SH-SY5Y (cell line): ENCODE measurements at regions not wholly inside any gene's neighbourhood (a gene's known extent, or its start where the extent isn't known, plus 50 kb on each side); places are given as distances from the start of the nearest gene placed in this dataset.

Source experiments
- GATA2 ChIP-seq: IDR thresholded peaks from 2 replicates; pipeline ENCODE4 v1.6.1; 2011; ENCODE audit warnings: mild to moderate bottlenecking, low read depth, low read length
- GATA3 ChIP-seq: IDR thresholded peaks from 2 replicates; pipeline ENCODE4 v1.6.1; 2011; ENCODE audit warnings: low read depth, mild to moderate bottlenecking, low read length, moderate library complexity

DNA sequence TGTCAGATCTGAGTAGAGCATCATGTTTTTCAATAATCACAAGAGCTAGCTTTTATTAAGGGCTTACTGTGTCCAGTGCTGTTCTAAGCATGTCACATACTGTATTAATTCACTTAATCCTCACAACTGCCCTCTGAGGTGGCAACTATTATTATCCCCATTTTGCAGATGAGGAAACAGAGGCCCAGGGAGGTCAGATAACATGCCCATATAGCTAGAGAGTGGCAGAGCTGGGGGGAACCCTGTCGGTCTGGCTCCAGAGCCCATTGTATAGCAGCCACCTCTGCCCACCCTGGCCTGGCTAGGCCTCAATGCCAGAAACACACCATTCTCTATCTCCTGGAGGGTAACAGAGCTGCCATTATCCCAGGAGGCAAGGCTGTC is 113.2 kb downstream of the B3GNT2 start:
- no peak for TF ChIP-seq GATA2
- no peak for TF ChIP-seq GATA3
